ENCODE measurements at regions not wholly inside any gene's neighbourhood (a gene's known extent, or its start where the extent isn't known, plus 50 kb on each side); places are given as distances from the start of the nearest gene placed in this dataset.

GRCh38 chr1:60877376-60877775 is 205.0 kb upstream of the NFIA start:
- ATAC-seq (ENCODE audit: poor library complexity) = no peak
- ChIA-PET POLR2A (no interaction called here), CTCF (no interaction called here)
- H3K36me3 Mint-ChIP-seq (ENCODE audit: low read depth) = no peaks in the 10 kb centered on the region
- H3K4me3 Mint-ChIP-seq = no peak overlapping the region
- peaks cover 9% of the 10 kb centered on the region for H3K27me3 Mint-ChIP-seq
- Histone ChIP-seq H3K4me3 (ENCODE audit: low read length) (no peak overlapping the region), H3K27ac (ENCODE audit: low read depth in 1 of 2, low read length in 2 of 2) (no peak overlapping the region), H3K36me3 (ENCODE audit: insufficient read depth, low read length) (no peaks in the 10 kb centered on the region), H3K27me3 (ENCODE audit: control insufficient read depth in 1 of 2, insufficient read depth in 2 of 2, low read length in 2 of 2) (no peaks in the 10 kb centered on the region), H3K4me1 (ENCODE audit: insufficient read depth, low read length) (no peaks in the 10 kb centered on the region), H3K9me3 (ENCODE audit: control insufficient read depth in 1 of 2, insufficient read depth in 1 of 2, low read length in 2 of 2) (no peaks in the 10 kb centered on the region)
- intact Hi-C loops (cut with DNase I, micrococcal nuclease) = no loop called here
- no peak overlapping the region for H3K27ac Mint-ChIP-seq
- DNase-seq = no peak
- TF ChIP-seq, protein P1, sequence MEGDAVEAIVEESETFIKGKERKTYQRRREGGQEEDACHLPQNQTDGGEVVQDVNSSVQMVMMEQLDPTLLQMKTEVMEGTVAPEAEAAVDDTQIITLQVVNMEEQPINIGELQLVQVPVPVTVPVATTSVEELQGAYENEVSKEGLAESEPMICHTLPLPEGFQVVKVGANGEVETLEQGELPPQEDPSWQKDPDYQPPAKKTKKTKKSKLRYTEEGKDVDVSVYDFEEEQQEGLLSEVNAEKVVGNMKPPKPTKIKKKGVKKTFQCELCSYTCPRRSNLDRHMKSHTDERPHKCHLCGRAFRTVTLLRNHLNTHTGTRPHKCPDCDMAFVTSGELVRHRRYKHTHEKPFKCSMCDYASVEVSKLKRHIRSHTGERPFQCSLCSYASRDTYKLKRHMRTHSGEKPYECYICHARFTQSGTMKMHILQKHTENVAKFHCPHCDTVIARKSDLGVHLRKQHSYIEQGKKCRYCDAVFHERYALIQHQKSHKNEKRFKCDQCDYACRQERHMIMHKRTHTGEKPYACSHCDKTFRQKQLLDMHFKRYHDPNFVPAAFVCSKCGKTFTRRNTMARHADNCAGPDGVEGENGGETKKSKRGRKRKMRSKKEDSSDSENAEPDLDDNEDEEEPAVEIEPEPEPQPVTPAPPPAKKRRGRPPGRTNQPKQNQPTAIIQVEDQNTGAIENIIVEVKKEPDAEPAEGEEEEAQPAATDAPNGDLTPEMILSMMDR (IDR thresholded peaks at IDR 0.05) = no peak
- no peaks in the 10 kb centered on the region for H3K9me3 Mint-ChIP-seq
- H3K4me1 Mint-ChIP-seq (ENCODE audit: low read depth) = no peaks in the 10 kb centered on the region

GRCh38 chr1:60876952-60877351 is 205.4 kb upstream of the NFIA start:
- no peak overlapping the region for H3K27ac Mint-ChIP-seq
- intact Hi-C loops (cut with DNase I, micrococcal nuclease) = no loop called here
- ATAC-seq (ENCODE audit: poor library complexity) = no peak

DNA sequence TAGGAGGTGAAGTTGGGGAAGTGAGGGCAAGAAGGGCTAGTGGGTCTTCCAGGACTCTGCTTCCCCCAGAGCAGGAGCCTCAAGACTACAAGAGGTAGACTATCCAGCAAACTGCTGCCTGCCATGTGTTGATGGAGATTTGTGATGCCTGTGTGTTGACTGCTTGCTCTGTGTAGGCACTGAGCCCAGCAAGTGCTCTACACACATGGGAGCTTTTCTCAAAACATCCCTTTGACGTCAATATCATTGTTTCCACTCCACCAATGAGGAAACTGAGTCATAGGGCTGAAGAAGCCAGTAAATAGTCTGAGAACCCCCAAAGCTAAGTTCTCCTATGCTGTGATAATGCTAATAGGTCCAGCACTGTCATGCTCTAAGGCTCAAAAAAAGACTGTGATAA is 207.2 kb upstream of the NFIA start:
- Histone ChIP-seq H3K4me3 (ENCODE audit: low read length) (no peak overlapping the region), H3K27ac (ENCODE audit: low read depth in 1 of 2, low read length in 2 of 2) (no peak overlapping the region), H3K9me3 (ENCODE audit: control insufficient read depth in 1 of 2, insufficient read depth in 1 of 2, low read length in 2 of 2) (no peaks in the 10 kb centered on the region), H3K36me3 (ENCODE audit: insufficient read depth, low read length) (no peaks in the 10 kb centered on the region), H3K4me1 (ENCODE audit: insufficient read depth, low read length) (no peaks in the 10 kb centered on the region), H3K27me3 (ENCODE audit: control insufficient read depth in 1 of 2, insufficient read depth in 2 of 2, low read length in 2 of 2) (peaks cover 0 to 7% of the 10 kb centered on the region in 2 experiments)
- Mint-ChIP-seq H3K27me3 (peaks cover 13% of the 10 kb centered on the region), H3K27ac (no peak overlapping the region), H3K9me3 (no peaks in the 10 kb centered on the region), H3K4me1 (ENCODE audit: low read depth) (no peaks in the 10 kb centered on the region), H3K4me3 (no peak overlapping the region), H3K36me3 (ENCODE audit: low read depth) (no peaks in the 10 kb centered on the region)
- POLR2A ChIA-PET = no interaction called here
- no peak for ATAC-seq (ENCODE audit: poor library complexity)
- TF ChIP-seq, protein P1 (IDR thresholded peaks at IDR 0.05) = no peak
- no peak for DNase-seq
- CTCF ChIA-PET = no interaction called here
- intact Hi-C loops (cut with DNase I, micrococcal nuclease) = no loop called here

More at GRCh38 chr1:60876952-60877351, 205.4 kb upstream of the NFIA start:
- Mint-ChIP-seq H3K4me3 (no peak overlapping the region), H3K9me3 (no peaks in the 10 kb centered on the region), H3K27me3 (peaks cover 9% of the 10 kb centered on the region), H3K36me3 (ENCODE audit: low read depth) (no peaks in the 10 kb centered on the region), H3K4me1 (ENCODE audit: low read depth) (no peaks in the 10 kb centered on the region)
- TF ChIP-seq, protein P1 (IDR thresholded peaks at IDR 0.05) = no peak
- Histone ChIP-seq H3K9me3 (ENCODE audit: control insufficient read depth in 1 of 2, insufficient read depth in 1 of 2, low read length in 2 of 2) (no peaks in the 10 kb centered on the region), H3K27me3 (ENCODE audit: control insufficient read depth in 1 of 2, insufficient read depth in 2 of 2, low read length in 2 of 2) (no peaks in the 10 kb centered on the region), H3K4me1 (ENCODE audit: insufficient read depth, low read length) (no peaks in the 10 kb centered on the region), H3K4me3 (ENCODE audit: low read length) (no peak overlapping the region), H3K27ac (ENCODE audit: low read depth in 1 of 2, low read length in 2 of 2) (no peak overlapping the region), H3K36me3 (ENCODE audit: insufficient read depth, low read length) (no peaks in the 10 kb centered on the region)
- ChIA-PET CTCF (no interaction called here), POLR2A (no interaction called here)
- DNase-seq = no peak

Measured in CD4-positive, alpha-beta T cell (primary cell).